GM12874 (cell line): ENCODE measurements at regions not wholly inside any gene's neighbourhood (a gene's known extent, or its start where the extent isn't known, plus 50 kb on each side); places are given as distances from the start of the nearest gene placed in this dataset.

Experiments
- TF ChIP-seq, protein P1 (sequence below): IDR thresholded peaks from 2 replicates; pipeline ENCODE4 v1.5.1; 2011; ENCODE audit warnings: low read depth, mild to moderate bottlenecking, control low read depth, low read length, moderate library complexity; ENCODE audit not compliant: insufficient read depth

DNA sequence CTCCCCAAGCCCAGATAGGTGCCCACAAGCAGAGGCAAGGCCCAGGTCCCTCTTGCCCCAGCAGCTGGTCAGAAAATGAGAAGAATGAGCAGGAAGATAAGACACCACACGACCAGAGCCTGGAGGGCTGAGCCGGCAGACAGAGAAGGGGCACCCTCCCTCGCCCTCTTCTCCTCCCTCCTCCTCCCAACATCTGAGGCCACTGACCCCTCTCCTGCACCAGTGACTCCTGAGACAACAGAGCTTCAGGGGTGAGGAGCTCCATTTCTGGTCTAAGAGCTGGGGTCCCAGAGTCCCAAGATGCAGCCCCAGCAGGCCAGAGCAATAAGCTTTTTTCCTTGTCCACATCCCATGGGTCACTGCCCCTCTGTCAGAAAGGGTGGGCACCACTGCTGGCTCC lies 159.2 kb downstream of the TRIM29 start:
- TF ChIP-seq, protein P1, sequence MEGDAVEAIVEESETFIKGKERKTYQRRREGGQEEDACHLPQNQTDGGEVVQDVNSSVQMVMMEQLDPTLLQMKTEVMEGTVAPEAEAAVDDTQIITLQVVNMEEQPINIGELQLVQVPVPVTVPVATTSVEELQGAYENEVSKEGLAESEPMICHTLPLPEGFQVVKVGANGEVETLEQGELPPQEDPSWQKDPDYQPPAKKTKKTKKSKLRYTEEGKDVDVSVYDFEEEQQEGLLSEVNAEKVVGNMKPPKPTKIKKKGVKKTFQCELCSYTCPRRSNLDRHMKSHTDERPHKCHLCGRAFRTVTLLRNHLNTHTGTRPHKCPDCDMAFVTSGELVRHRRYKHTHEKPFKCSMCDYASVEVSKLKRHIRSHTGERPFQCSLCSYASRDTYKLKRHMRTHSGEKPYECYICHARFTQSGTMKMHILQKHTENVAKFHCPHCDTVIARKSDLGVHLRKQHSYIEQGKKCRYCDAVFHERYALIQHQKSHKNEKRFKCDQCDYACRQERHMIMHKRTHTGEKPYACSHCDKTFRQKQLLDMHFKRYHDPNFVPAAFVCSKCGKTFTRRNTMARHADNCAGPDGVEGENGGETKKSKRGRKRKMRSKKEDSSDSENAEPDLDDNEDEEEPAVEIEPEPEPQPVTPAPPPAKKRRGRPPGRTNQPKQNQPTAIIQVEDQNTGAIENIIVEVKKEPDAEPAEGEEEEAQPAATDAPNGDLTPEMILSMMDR, result no peak

DNA sequence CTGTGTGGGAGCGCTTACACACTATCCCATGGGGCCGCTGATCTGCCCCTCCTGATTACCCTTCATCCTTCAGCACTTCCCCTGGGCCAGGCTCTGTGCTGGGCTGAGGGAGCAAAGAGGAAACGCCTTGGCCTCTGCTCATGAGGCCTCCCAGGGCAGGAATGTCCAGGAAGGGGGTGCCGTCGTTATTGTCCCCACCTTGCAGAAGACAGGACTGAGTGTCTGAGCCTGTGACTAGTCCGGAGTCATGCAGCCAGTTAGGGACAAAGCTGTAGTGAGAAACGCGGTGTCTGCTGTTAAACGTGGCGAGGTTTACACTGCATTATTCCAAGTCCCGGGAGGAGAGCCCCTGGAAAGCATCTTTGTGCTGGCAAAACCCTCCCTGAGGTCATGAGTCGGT lies 160.0 kb downstream of the TRIM29 start:
- TF ChIP-seq, protein P1, result no peak

DNA sequence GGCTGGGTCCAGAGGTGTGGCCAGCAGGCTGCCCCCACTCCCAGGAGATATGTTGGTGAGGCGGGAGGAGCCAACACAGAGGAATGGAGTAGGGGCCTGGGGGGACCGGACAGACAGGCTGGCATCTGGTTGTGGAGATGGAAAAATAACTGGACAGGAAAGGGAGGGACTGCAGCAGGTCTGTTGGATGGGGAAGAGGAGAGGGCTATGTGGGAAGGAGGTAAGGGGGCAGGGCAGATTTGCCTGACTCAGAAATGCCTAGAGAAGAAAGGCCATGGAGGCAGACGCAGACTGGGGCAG lies 160.4 kb downstream of the TRIM29 start:
- TF ChIP-seq, protein P1, result no peak

DNA sequence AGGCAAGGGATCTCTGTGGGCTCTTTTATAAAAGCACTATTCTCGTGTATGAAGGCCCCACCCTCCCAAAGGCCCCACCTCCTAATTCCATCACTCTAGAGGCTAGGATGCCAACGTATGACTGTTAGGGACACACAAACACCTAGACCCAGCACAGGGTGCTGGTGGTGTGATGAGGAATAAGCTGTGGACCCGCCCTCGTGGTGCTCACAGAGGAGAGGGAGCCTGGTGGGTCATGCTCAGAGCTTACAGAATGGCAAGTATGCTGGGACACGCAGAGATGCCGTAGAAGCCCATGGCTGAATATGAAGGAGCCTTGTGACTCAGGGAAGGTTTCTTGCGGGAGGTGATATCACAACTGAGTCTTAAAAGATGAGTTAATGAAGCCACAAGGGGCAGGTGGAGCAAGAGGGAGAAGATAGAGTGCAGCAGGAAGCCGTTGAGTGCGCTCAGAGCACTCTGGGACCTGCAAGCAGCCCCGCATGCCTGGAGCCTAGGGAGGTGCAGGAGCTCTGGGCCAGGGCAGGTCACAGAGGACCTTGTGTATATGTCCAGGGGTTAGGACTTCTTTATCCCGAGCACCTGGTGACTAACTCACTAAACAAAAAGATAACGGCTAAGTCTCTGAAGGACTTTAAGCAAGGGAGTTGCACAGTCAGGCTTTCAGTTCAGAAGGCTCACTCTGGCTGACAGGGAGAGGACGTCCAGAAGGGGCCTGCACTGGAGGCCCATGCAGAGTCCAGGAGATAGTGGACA lies 160.9 kb downstream of the TRIM29 start:
- TF ChIP-seq, protein P1, result no peak

DNA sequence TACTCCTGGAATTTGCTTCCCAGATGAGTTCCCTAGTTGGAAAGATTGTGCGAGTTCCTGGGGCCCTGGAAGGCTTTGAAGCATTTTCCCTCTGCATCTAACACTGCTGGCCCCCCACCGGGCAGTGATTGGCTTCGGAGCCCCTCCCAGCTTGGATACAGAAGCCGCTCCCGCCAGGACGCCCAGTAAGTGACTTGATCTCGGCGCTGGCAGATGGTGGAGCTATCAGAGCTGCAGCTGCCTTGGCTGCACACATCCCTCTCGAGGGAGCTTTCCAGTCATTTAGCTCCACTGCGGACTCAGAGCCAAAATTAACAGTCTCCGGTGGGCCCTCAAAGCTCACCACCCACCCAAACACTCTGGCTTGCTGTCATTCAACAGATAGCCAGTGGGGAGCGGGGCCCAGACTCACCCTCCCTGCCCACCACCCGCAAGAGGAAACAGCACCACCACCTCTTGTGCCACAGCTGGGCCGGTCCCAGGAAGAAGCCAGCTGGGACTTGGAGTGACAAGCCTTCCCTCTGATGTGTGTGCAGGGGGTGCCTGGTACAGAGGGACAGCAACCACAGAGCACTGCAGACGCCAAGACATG lies 162.3 kb downstream of the TRIM29 start:
- TF ChIP-seq, protein P1, result no peak

DNA sequence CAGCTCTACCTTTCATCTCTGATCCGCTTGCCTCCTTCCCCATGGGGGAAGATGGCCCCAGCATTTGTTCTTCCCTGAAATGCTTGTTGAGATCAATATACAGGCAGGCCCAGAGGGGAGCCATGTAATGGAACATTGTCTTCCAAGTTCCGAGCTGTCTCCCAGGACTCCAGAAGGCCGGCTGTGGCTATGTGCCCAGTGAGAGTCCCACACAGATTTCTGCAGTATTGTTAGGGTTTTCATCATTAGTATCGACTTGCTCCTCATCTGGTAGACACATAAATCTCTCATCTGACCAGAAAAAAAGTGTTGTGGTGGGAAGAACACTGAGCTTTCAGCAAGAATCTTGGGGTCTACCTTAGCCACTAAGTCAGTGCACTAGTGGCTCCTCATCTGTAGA lies 163.4 kb downstream of the TRIM29 start:
- TF ChIP-seq, protein P1, result no peak

DNA sequence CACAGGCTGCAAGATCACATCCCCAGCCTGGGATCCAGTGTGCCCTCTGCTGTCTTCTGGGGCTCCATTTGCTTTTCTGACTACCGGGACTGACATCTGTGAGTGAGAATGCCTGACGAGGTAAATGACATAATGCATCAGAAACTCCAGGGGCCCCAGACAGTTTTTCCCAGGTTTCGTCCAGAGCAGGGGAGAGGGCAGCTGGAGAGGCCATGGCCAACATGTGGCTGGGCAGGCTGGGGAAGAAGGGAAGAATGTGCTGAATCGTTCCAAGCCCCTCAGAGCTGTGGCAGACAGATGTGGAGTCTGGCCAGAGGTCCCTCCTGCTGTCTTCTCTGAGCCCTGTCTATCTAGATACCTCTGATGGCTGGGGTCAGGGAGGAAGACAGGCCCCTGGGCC lies 163.9 kb downstream of the TRIM29 start:
- TF ChIP-seq, protein P1, result no peak
